Breast epithelium (tissue), 3 donors: ENCODE measurements at regions not wholly inside any gene's neighbourhood (a gene's known extent, or its start where the extent isn't known, plus 50 kb on each side); places are given as distances from the start of the nearest gene placed in this dataset.

Source experiments
- CTCF ChIP-seq, 3 donors: fragments of 450-650 bp; IDR thresholded peaks; one replicate each; pipeline ENCODE4 v1.5.1; 2016 to 2017; ENCODE audit warnings: antibody characterized with exemption in 3 of 3, mild to moderate bottlenecking in 3 of 3, moderate library complexity in 3 of 3
- POLR2A ChIP-seq: fragments of 450-650 bp; IDR thresholded peaks from one replicate; pipeline ENCODE4 v1.6.1; 2016; ENCODE audit warnings: antibody characterized with exemption, mild to moderate bottlenecking, moderate library complexity
- POLR2AphosphoS5 ChIP-seq, 3 donors: sonication (generic); formaldehyde crosslinking; IDR thresholded peaks; one replicate each; pipeline ENCODE4 v1.6.1; 2017; ENCODE audit warnings: antibody characterized with exemption in 3 of 3

GRCh38 chr16:72419638-72420037, 247.7 kb upstream of the PMFBP1 start:
- no peak for TF ChIP-seq CTCF (IDR thresholded peaks at IDR 0.05)
- TF ChIP-seq POLR2A, result no peak
- TF ChIP-seq POLR2AphosphoS5 (IDR thresholded peaks at IDR 0.05), result no peak
